H1 (cell line): ENCODE measurements at regions not wholly inside any gene's neighbourhood (a gene's known extent, or its start where the extent isn't known, plus 50 kb on each side); places are given as distances from the start of the nearest gene placed in this dataset.

Experiments used
- CTCF ChIA-PET: fragments of 300-600 bp; sonication (Branson Sonifier 250); formaldehyde crosslinking; loops from one replicate; lab custom pipeline; 2021; ENCODE audit not compliant: partially characterized antibody; lab: Charles Lee
- POLR2A ChIA-PET: fragments of 300-600 bp; sonication (Branson Sonifier 250); formaldehyde crosslinking; loops from one replicate; lab custom pipeline; 2021; ENCODE audit warnings: inconsistent platforms; ENCODE audit not compliant: partially characterized antibody; lab: Charles Lee
- DNase-seq, 2 experiments: peaks; one replicate each; pipeline versions ENCODE4 v3.0.0 to v3.0.0-alpha.2; 2010 to 2022; ENCODE audit warnings: low spot score in 2 of 2, low read depth in 1 of 2, mixed read lengths in 1 of 2
- FAIRE-seq: peaks from 2 replicates; lab custom pipeline; 2011; peaks lifted over from hg19 to GRCh38; lab: Jason Lieb, UNC
- H2AFZ ChIP-seq: 2 replicates; pipeline ENCODE4 v1.8.1; 2012; ENCODE audit warnings: low read length, inconsistent platforms
- H2AK5ac ChIP-seq: 2 replicates; pipeline ENCODE4 v1.6.1; 2013; ENCODE audit warnings: low read depth, low read length
- H2BK120ac ChIP-seq: replicated peaks from 2 replicates; pipeline ENCODE3; 2013; ENCODE audit warnings: low read depth, low read length, inconsistent platforms
- H2BK12ac ChIP-seq: 2 replicates; pipeline ENCODE4 v1.6.1; 2013; ENCODE audit warnings: low read depth, low read length
- H2BK15ac ChIP-seq: 2 replicates; pipeline ENCODE4 v1.6.1; 2013; ENCODE audit warnings: low read length
- H2BK20ac ChIP-seq: 2 replicates; pipeline ENCODE4 v1.6.1; 2013; ENCODE audit warnings: low read length
- H2BK5ac ChIP-seq: 2 replicates; pipeline ENCODE4 v1.6.1; 2013; ENCODE audit warnings: low read depth, low read length
- H3K14ac ChIP-seq: 2 replicates; pipeline ENCODE4 v1.6.1; 2013; ENCODE audit warnings: inconsistent platforms; ENCODE audit not compliant: insufficient read length
- H3K18ac ChIP-seq: 2 replicates; pipeline ENCODE4 v1.6.1; 2013; ENCODE audit warnings: low read length; ENCODE audit errors: extremely low read depth
- H3K23ac ChIP-seq: 2 replicates; pipeline ENCODE4 v1.6.1; 2013; ENCODE audit warnings: inconsistent platforms; ENCODE audit not compliant: insufficient read length
- H3K23me2 ChIP-seq: 2 replicates; pipeline ENCODE4 v1.6.1; 2013; ENCODE audit warnings: low read depth, low read length
- H3K27ac ChIP-seq: 2 replicates; pipeline ENCODE4 v1.6.1; 2011; ENCODE audit warnings: low read depth, low read length, inconsistent platforms
- H3K27me3 ChIP-seq, 4 experiments: replicated peaks in 1 of 4; 1 replicate in 1 of 4; 2 replicates in 3 of 4; pipeline versions ENCODE4 v1.6.1 to v1.8.1; 2011 to 2013; ENCODE audit warnings: low read length in 3 of 4, mild to moderate bottlenecking in 3 of 4, inconsistent platforms in 2 of 4, mixed read lengths in 2 of 4, moderate library complexity in 1 of 4; ENCODE audit not compliant: control insufficient read depth in 3 of 4, insufficient read depth in 3 of 4; ENCODE audit errors: extremely low read depth in 1 of 4
- H3K36me3 ChIP-seq, 4 experiments: 2 replicates each; pipeline versions ENCODE4 v1.6.1 to v1.8.1; 2011 to 2013; ENCODE audit warnings: mild to moderate bottlenecking in 4 of 4, low read length in 3 of 4, moderate library complexity in 2 of 4, control low read depth in 1 of 4, inconsistent platforms in 1 of 4; ENCODE audit not compliant: insufficient read depth in 4 of 4, control insufficient read depth in 2 of 4
- H3K4ac ChIP-seq: replicated peaks from 2 replicates; pipeline ENCODE3; 2013; ENCODE audit warnings: low read length, low read depth, mixed read lengths, inconsistent platforms; ENCODE audit not compliant: insufficient read length
- H3K4me1 ChIP-seq, 4 experiments: replicated peaks in 1 of 4; 1 replicate in 1 of 4; 2 replicates in 3 of 4; pipeline versions ENCODE4 v1.6.1 to v1.8.1; 2011 to 2013; ENCODE audit warnings: low read length in 3 of 4, inconsistent platforms in 2 of 4, mixed read lengths in 1 of 4; ENCODE audit not compliant: insufficient read depth in 4 of 4, control insufficient read depth in 3 of 4
- H3K4me2 ChIP-seq, 2 experiments: 2 replicates each; pipeline versions ENCODE4 v1.6.1 to v1.8.1; 2011 to 2013; ENCODE audit warnings: low read depth in 2 of 2, low read length in 2 of 2, control low read depth in 1 of 2, inconsistent platforms in 1 of 2, mild to moderate bottlenecking in 1 of 2; ENCODE audit not compliant: insufficient read depth in 1 of 2
- H3K4me3 ChIP-seq, 4 experiments: fragments of 200-600, 300-600 bp in 1 of 4; sonication (generic), shearing (Covaris generic), sonication (Bioruptor Twin) in 1 of 4; 2 replicates each; pipeline versions ENCODE4 v1.5.1 to v1.8.1; 2011 to 2016; ENCODE audit warnings: low read length in 4 of 4, low read depth in 3 of 4, control low read depth in 2 of 4, inconsistent platforms in 2 of 4, mild to moderate bottlenecking in 2 of 4, mixed read lengths in 1 of 4, moderate library complexity in 1 of 4; ENCODE audit not compliant: insufficient read depth in 2 of 4; ENCODE audit errors: extremely low read depth in 1 of 4
- H3K56ac ChIP-seq: replicated peaks from 2 replicates; pipeline ENCODE3; 2013; ENCODE audit warnings: low read depth, mild to moderate bottlenecking, mixed read lengths, low read length, inconsistent platforms; ENCODE audit not compliant: insufficient read length
- H3K79me1 ChIP-seq: 2 replicates; pipeline ENCODE4 v1.6.1; 2013; ENCODE audit warnings: low read depth, low read length, control low read depth
- H3K79me2 ChIP-seq, 2 experiments: 2 replicates each; pipeline versions ENCODE4 v1.6.1 to v1.8.1; 2012 to 2013; ENCODE audit warnings: low read length in 2 of 2, mild to moderate bottlenecking in 2 of 2, inconsistent platforms in 1 of 2; ENCODE audit not compliant: insufficient read depth in 2 of 2, control insufficient read depth in 1 of 2
- H3K9ac ChIP-seq, 4 experiments: replicated peaks in 1 of 4; 1 replicate in 1 of 4; 2 replicates in 3 of 4; pipeline versions ENCODE4 v1.6.1 to v1.8.1; 2011 to 2013; ENCODE audit warnings: low read depth in 3 of 4, low read length in 3 of 4, control low read depth in 2 of 4, mild to moderate bottlenecking in 2 of 4, moderate library complexity in 2 of 4, inconsistent platforms in 1 of 4; ENCODE audit errors: extremely low read depth in 1 of 4
- H3K9me3 ChIP-seq, 2 experiments: 2 replicates each; pipeline versions ENCODE4 v1.6.1 to v1.8.1; 2012 to 2013; ENCODE audit warnings: mild to moderate bottlenecking in 2 of 2, moderate library complexity in 2 of 2, control low read depth in 1 of 2, inconsistent platforms in 1 of 2, low read depth in 1 of 2, low read length in 1 of 2, mixed read lengths in 1 of 2; ENCODE audit not compliant: insufficient read depth in 2 of 2
- H4K20me1 ChIP-seq, 2 experiments: replicated peaks in 1 of 2; 2 replicates each; pipeline versions ENCODE3 to v1.8.1; 2011 to 2013; ENCODE audit warnings: inconsistent platforms in 2 of 2, low read length in 2 of 2, mild to moderate bottlenecking in 1 of 2; ENCODE audit not compliant: insufficient read depth in 2 of 2, control insufficient read depth in 1 of 2
- H4K5ac ChIP-seq: 2 replicates; pipeline ENCODE4 v1.6.1; 2013; ENCODE audit warnings: low read length, low read depth, mixed read lengths, inconsistent platforms; ENCODE audit not compliant: insufficient read length
- H4K8ac ChIP-seq: 2 replicates; pipeline ENCODE4 v1.8.0; 2013; ENCODE audit warnings: mild to moderate bottlenecking, moderate library complexity, low read length, inconsistent platforms; ENCODE audit not compliant: insufficient read depth; ENCODE audit errors: extremely low read depth
- H4K91ac ChIP-seq: replicated peaks from 2 replicates; pipeline ENCODE3; 2013; ENCODE audit warnings: low read length, mixed read lengths, inconsistent platforms; ENCODE audit not compliant: insufficient read length
- CHD2 ChIP-seq: IDR thresholded peaks from 2 replicates; pipeline ENCODE4 v1.6.1; 2012; ENCODE audit warnings: low read length, improper control_type of control experiment
- WGBS, 2 experiments: shearing (Covaris generic) in 1 of 2; methylation state at CpG; one replicate each; pipeline versions ENCODE4 v1.1.6 to v1.1.7; 2013 to 2015; ENCODE audit warnings: low lambda C conversion rate in 2 of 2, mixed read lengths in 2 of 2, inconsistent platforms in 1 of 2, low coverage in 1 of 2, missing lambda C conversion rate in 1 of 2; ENCODE audit not compliant: insufficient replicate concordance in 2 of 2, insufficient coverage in 1 of 2, insufficient read length in 1 of 2; ENCODE audit errors: extremely low coverage in 1 of 2, missing lambda C conversion rate in 1 of 2; 5-methylcytosine and 5-hydroxymethylcytosine counted together
- TF ChIP-seq, protein P1 (sequence below): IDR thresholded peaks from 2 replicates; pipeline ENCODE4 v1.6.1; 2012; ENCODE audit warnings: inconsistent platforms

- no peak overlapping the region for H4K8ac ChIP-seq
- DNase-seq (no peak), FAIRE-seq (no peak)
- no peaks in the 10 kb centered on the region for H3K79me2 ChIP-seq
- no peak overlapping the region for H4K91ac ChIP-seq
- POLR2A ChIA-PET = interaction anchor here (1.3 kb wide), 1 partner anchor 115 kb away, joined by 3 read pairs; no protein-coding TSS in a partner anchor
- no peaks in the 10 kb centered on the region; the same call in 1 of the 2 replicates for H3K23me2 ChIP-seq
- no peak overlapping the region for H3K9ac ChIP-seq
- no peak overlapping the region for H2AFZ ChIP-seq
- H3K9me3 ChIP-seq = no peaks in the 10 kb centered on the region
- H3K23ac ChIP-seq = no peak overlapping the region
- H3K14ac ChIP-seq = no peak overlapping the region
- no peak overlapping the region for H2BK12ac ChIP-seq
- TF ChIP-seq, protein P1, sequence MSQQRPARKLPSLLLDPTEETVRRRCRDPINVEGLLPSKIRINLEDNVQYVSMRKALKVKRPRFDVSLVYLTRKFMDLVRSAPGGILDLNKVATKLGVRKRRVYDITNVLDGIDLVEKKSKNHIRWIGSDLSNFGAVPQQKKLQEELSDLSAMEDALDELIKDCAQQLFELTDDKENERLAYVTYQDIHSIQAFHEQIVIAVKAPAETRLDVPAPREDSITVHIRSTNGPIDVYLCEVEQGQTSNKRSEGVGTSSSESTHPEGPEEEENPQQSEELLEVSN = no peak
- no peak for TF ChIP-seq CHD2
- H2BK20ac ChIP-seq = no peak overlapping the region
- H3K56ac ChIP-seq = no peak overlapping the region
- H2BK15ac ChIP-seq = no peak overlapping the region
- H3K36me3 ChIP-seq = no peaks in the 10 kb centered on the region
- H3K4me1 ChIP-seq = peaks cover 0 to 2% (median 0%) of the 10 kb centered on the region in 4 experiments; a peak in 1 of 7 replicates
- CTCF ChIA-PET = interaction anchor here (1.0 to 2.1 kb wide), 2 partner anchors 9 to 15 kb away, joined by 5 to 10 read pairs; no protein-coding TSS in a partner anchor
- H3K27ac ChIP-seq = no peak overlapping the region
- no peak overlapping the region for H2BK120ac ChIP-seq
- H3K4me2 ChIP-seq = no peak overlapping the region
- H3K4me3 ChIP-seq = no peak overlapping the region
- H4K5ac ChIP-seq = no peak overlapping the region
- H2AK5ac ChIP-seq = no peak overlapping the region
- H3K18ac ChIP-seq = no peak overlapping the region
- no peaks in the 10 kb centered on the region for H3K27me3 ChIP-seq
- H2BK5ac ChIP-seq = no peak overlapping the region
- H3K79me1 ChIP-seq = no peaks in the 10 kb centered on the region
- WGBS, 2 experiments = 90% methylated on average over 8 of the region's 8 CpGs; no CpG with 5 or more reads in 1 of the 2 experiments
- H4K20me1 ChIP-seq = no peaks in the 10 kb centered on the region
- H3K4ac ChIP-seq = no peak overlapping the region
These were observed 165.1 kb upstream of the AFDN start for GRCh38 chr6:167661552-167662044.
